ENCODE measurements at regions not wholly inside any gene's neighbourhood (a gene's known extent, or its start where the extent isn't known, plus 50 kb on each side); places are given as distances from the start of the nearest gene placed in this dataset.

DNA sequence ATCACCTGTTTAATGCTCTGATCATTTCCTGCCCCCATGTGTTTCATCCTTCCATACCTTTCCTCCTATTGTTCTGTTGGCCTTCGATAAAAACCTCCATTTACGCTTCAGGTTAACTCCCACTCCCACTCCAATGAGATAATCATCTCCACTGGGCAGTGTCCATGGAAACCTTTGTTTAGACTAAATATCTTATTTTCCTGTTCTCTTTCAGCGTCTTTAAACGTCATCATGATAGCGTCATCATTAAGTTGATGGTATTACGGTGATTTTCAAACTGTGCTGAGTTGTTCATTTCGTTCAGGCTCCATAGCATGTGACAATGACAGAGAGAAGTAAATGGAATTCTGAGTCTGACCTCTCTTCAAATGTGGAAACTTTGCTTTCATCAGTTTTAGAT is 970.5 kb upstream of the SLC35B3 start:
- DNase-seq (ENCODE audit: low spot score): no peak

DNA sequence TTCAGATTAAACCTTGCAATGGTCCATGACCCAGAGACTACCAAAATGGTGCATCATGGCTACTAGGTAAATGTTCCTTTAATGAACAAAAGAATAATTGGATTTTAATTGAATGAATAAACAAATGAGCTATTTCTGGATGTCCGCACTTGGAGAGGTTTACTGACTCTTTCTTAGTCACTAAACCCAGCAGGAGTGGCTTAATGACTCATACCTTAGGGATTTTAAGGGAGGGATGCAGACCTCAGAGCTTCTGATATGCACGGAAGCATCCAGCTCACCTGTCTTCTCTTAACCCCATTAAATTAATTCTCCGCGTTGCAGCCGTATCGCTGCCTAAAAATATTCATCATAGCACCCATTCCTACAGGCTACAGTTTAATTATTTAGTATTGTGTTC is 970.0 kb upstream of the SLC35B3 start:
- DNase-seq (ENCODE audit: low spot score): no peak

DNA sequence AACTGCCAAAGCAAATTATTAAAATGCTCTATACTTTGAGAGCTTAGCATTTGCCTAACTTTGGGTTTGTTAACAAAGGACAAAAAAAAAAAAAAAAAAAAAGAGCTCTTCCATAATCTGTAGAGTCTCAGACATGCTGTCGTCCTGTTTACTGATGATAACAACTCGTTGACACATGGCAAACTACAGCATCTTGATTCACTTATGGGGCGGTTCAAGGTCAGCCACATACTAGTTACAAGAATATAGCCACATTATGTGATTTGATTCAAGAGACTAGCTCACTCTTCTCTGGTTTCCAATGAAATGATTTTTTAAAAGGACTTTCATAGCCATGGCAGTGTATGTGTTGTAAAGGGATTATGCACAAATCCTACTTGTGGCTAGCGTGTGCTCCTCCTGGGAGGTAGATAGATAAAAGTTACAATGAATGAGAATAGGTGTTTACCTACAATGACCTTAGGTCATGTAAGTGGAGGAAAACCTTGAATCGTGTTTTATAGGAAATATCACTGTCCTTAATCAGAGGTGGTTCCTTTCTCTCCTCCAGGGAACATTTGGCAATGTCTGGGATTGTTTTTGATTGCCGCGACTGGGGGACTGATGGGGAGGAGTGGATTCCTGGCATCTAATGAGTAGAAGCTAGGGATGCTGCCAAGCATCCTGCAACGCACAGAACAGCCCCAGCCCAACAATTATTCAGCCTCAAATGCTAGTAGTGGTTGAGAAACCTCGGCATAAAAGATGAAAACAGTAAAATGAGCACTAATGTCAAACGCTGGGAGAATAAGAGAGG is 969.2 kb upstream of the SLC35B3 start:
- DNase-seq (ENCODE audit: low spot score): no peak

DNA sequence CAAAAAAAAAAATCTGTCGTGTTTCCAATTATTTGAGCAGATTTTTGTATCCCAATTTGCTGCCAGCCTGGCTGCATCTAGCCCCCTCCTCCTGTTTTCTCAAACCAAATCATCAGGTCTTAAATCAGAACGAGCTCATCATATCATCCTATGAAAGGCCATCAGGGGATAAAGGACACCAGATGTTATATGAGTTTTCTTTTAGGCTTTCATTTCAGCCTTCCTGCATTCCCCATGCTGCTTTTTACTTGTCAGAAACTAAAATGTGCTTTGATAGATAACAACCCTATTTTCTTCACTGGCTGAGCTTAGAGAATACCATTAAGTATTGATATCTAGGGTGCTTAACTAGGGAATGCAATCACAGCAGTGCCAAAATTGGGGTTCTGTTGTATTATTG is 968.4 kb upstream of the SLC35B3 start:
- no peak for DNase-seq (ENCODE audit: low spot score)

DNA sequence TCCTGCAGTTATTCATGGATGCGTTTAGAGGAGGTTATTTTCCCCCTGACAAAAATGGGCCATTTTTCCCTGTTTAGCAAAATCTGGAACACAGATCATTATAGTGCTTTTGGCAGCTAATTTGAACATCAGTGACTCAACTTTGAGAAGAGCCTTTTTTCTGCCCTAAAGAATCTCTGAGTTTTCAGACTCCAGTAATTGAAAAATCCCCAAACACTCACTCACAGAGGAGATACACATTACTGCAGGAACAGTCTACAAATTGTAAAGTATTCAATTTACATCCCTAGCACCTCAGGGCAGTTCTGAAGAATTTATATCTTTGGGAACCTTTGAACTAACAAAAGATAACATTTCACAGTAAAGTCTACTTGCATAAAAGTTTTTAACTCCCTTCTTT is 966.6 kb upstream of the SLC35B3 start:
- no peak for DNase-seq (ENCODE audit: low spot score)

DNA sequence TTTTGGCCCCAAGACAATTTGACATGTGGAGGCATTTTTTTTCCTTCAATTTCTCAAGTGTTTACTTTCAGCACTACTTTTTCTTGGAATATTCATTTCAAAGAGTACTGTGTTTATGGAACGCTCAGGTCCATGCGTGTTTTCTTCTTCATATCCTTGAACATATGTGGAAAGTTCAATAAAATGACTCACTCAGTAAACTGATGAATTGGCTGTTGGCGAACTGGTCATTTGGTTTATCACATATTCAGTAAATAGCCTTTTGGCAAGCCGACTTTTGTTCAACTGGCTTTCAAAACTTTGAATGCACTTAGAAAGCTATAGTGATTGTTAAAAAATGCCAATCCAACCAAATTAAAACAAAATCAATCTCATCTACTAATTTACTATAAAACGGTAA is 964.6 kb upstream of the SLC35B3 start:
- no peak for DNase-seq (ENCODE audit: low spot score)

DNA sequence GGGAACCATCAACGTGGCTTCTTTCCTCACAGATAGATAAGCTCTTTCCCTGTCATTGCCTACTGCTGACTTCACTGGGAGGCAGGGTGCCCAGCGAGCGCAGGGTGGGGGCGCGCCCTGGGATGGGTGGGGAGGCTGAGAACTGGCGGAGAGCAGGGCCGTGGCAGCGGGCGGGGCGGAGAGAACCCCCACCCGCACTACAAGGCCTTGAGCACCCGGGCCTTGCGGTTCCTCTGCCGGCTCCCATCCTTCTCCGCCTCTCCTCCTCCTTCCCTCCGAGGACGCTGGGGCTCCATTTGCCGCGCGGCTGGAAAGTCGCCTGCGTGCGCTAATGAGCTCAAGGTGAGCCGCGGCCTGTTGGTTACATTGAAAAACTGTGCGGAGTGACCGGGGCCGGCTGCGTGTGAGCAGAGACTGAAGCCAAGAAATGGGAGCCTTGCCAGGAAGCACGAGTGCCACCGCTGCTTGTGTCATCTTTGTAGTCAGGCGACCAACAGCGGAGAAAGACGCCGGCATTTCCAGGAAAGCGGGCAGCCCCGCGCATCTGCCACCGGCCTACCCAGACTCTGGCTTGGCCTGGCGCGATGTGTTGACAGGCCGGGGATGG is 963.5 kb upstream of the SLC35B3 start:
- DNase-seq (ENCODE audit: low spot score): no peak

DNA sequence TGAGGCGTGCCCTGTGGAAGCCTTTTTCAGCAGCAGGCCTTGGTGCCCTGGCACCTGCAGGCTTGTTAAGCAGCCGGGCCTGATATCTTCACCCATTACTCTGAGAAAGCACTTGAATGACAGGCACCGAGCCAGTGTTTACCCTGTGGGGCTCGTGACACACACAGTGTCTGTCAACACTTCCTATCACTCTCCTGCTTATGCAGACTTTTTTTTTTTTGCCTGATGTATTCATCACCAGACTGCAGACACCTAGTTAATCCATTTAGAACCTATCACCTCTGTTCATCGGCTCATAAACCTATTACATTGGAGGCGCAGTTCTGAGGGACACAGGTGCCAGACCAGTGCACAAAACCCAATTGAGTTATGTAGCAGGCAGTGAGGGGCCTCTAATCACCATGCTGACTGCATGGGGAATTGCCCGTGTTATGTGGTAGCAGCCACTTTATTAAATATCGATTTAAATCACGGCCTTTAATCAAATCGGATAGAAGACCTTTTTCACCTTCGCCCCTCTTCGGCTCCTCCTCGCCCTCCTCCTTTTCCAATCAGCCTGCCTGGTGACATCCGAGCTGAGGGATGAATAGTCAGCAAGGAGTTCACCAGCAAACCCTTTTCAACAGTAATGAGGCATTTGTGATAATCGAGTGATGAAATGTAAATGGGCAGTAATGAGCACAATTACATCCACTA is 962.9 kb upstream of the SLC35B3 start:
- no peak for DNase-seq (ENCODE audit: low spot score)

DNA sequence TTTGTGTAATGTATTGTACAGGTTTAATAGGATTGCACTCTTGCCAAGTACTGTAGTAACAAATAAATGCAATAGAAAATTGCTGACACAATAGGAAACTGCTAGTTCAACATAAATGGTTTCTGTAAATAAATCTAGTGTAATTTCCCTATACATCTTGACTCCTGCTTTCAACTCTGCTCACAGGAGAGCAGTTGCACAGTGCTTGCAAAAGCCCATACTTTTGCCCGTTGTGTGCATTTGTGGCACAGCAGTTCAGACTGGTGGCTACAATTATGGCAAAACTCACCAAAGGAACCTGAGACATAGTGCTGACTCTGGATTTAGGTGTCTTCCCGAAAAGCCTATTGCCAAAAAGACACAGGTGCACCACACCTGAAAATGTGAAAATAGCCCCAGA is 953.3 kb upstream of the SLC35B3 start:
- no peak for DNase-seq (ENCODE audit: low spot score)

DNA sequence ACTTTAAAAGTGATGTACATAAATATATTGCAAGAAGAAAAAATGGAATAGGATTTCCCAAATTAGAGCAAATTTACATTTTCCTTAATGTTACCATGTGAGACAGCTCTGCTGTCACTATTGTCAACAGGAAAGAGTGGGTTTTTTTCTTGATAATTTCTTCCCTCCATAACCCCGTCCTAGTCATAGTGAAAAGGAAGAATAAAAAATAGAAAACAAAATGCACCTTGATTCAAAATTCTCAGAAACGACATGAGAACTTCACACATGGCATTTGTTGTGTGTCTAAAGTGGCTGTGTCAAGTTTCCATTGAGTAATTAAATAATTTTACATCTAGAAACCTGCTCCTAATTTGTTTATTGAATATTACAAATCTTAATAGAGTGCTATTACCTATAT is 945.2 kb upstream of the SLC35B3 start:
- no peak for DNase-seq (ENCODE audit: low spot score)

DNA sequence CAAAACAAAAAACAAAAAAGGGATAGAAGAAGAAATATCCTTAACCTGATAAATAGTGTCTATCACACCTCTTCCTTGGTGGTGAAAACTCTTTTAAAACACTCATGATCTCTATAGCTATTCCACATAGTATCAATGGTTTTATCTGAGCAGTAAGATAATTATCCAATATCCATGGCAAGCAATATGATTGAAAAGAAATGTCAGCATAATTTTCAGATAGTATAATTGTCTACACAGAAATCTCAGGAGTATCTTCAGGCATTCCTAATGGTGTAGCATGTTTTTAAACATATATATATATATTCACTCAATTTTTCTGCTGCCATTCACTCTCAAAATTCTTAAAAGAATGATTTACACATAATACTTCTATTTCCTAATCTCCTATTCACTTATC is 938.0 kb upstream of the SLC35B3 start:
- DNase-seq (ENCODE audit: low spot score): no peak

DNA sequence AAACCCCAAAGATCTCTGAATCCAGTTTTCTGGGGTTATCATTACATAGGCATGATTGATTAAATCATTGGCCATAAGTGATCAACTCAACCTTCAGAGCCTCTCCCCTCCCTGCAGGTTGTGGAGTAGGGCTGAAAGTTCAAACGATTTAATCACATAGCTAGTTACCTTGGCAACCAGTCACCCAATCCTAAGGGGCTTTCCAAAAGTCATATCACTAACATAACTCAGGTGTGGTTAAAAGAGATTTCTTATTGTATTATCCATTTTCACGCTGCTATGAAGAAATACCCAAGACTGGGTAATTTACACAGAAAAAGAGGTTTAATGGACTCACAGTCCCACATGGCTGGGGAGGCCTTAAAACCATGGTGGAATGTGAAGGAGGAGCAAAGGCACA is 935.1 kb upstream of the SLC35B3 start:
- no peak for DNase-seq (ENCODE audit: low spot score)

DNA sequence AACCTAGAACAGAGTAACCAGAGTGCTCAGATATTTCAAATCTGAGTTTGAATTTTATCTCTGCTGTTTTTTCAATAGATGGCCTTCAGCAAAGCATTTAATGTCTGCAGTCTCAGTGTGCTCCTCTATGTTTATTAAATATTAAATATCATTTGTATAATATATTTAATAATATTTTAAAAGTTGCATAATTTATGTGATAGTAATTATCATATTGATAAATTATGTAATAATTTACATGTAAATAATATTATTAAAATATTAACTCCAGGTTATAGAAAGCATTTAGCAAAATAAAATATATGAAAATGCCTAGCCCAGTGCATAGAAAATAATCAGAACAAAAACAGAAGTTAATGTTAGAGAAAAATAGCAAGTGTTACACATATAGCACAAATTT is 930.0 kb upstream of the SLC35B3 start:
- DNase-seq (ENCODE audit: low spot score): no peak

DNA sequence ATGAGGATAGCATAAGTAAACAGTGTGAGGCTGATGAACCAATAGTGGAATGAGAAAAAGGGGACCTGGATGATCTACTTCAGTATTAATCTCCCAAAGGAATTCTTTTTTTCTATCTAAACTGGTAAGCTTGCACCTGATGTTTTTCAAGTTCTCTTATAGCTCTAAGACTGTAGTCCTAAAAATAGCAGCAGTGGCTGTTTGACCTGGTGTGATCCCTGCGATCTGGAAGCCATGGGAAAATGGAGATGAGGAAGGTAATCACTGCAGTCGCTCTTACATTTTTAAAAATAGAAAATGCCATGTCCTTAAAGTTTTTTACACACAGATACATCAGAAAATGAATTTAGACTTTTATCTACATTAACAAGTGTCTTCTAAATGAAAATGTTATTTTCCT is 926.4 kb upstream of the SLC35B3 start:
- no peak for DNase-seq (ENCODE audit: low spot score)

DNA sequence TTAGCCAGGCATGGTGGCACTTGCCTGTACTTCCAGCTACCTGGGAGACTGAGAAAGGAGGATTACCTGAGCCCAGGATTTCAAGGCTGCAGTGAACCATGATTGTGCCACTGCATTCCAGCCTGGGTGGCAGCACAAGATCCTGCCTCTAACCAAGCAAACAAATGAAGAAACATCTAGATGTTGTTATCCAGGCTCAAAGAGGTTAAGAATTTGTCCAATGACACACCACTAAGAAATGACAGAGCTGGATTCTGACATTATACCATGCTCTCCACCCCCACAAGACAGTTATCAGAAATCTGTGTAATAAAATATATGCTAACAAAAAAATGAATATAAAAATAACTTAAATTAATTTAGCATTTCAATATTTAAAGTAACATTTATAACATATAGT is 925.5 kb upstream of the SLC35B3 start:
- no peak for DNase-seq (ENCODE audit: low spot score)

DNA sequence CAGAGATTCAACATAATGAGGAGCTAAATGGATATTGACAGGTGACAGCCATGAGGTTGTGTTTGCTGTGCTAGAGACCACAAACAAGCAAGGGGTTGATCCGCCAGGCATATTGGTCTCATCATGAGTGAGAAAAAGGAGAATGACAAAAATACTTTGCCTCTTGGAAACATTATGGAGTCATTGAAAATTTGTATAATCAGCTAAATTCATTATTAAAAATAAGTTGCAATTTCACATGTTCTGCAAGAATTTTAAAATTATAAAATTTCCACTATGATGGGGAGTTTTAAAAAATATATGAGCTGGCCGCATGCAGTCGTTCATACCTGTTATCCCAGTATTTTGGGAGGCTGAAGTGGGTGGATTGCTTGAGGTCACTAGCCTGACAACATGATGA is 912.3 kb upstream of the SLC35B3 start:
- DNase-seq (ENCODE audit: low spot score): no peak

DNA sequence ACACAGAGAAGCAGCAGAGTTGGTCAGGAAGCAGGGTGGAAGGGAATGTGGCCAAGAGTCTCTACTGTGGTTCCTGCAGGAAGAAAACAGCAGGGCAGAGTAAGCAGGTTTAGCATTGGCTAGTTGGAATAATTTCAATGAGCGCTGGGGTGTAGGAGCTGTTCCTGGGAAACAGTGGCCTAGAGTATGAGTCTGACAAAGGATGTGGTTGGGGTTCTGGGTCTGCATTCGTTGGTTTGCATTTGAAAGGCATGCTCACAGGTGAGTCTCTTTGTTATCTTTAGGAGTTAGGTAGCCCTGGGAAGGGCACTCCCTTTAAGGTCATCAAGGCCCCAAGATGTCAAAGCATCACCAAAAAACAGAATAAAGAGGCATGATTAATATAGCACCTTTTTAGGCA is 911.6 kb upstream of the SLC35B3 start:
- no peak for DNase-seq (ENCODE audit: low spot score)

DNA sequence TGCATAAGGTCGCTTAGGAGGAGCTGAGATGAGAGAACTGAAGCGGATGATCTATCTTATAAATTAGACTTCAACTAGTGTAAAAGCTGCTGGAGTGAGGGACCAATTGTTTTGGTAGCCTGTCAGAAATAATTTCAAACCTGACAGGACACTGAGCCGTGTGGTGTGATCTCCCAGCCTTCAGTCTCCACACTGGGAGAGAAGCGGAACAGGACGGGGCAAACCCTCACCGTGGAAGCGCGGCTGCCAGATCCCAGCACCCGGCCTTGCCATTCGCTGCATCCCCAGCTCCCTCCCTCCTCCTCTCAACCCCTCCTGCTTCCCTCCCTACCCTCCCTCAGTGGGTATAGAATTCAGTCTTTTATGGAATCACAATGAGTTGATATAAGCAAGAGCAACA is 900.1 kb upstream of the SLC35B3 start:
- DNase-seq (ENCODE audit: low spot score): no peak

DNA sequence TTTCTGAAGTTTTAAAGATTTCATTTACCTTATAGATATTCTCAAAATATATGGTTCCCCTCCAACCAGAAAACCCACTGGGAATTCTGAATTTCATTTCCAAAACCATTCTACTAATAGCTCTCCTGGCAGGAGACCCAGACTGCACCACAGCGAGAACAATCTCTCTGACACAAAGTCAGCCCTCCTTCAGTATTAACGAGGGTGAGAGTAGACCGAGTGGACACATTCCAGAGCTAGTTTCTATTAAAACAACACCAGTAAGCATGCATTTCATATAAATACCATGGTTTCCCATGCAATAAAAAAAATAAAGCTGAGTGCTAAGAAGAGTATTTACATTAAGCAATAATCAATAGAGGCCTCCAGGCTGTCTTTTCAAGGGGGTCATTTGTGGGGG is 899.6 kb upstream of the SLC35B3 start:
- no peak for DNase-seq (ENCODE audit: low spot score)

DNA sequence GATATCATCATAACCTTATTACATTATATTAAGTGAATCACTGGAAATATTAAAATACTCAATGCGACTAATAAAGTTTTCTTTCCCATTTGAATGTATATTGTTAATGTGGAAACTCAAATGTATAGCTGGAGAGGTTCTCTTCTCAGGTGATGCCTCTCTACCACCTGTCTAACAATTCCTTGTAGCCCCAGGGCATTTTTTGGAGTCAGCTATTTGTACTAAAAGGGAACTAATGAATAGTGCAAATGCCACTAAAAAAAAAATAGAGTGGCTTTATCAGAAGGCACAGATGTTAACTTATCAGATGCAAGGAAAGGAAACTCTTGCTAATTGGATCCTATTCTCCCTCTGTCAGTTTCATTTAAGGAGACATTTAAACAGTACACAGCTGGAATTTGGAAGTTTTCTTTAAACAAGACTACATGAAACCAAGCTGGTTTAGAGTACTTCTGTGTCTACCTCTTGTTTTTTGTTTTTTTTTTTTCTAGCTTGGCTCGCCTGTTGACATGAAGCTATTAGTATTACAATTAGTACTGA is 897.0 kb upstream of the SLC35B3 start:
- DNase-seq (ENCODE audit: low spot score): no peak

DNA sequence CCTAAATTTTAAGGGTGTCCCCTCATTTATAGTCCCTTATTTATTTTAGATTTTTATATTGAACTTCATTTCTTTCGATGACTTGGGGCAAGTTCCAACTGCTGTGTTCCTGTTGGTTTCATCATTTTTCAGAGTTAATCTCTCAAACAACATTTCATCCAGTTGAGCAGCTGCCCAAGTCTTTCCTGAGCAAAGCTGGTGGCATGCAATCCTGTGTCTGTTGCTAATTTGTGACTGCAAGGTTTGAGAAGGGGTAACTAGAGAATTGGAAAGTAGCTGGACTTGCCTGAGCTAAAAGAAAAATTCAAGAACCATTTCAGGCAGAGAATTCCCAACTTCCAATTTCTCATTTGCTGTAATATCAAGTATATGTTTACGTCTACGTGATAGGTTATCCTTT is 881.5 kb upstream of the SLC35B3 start:
- no peak for DNase-seq (ENCODE audit: low spot score)

DNA sequence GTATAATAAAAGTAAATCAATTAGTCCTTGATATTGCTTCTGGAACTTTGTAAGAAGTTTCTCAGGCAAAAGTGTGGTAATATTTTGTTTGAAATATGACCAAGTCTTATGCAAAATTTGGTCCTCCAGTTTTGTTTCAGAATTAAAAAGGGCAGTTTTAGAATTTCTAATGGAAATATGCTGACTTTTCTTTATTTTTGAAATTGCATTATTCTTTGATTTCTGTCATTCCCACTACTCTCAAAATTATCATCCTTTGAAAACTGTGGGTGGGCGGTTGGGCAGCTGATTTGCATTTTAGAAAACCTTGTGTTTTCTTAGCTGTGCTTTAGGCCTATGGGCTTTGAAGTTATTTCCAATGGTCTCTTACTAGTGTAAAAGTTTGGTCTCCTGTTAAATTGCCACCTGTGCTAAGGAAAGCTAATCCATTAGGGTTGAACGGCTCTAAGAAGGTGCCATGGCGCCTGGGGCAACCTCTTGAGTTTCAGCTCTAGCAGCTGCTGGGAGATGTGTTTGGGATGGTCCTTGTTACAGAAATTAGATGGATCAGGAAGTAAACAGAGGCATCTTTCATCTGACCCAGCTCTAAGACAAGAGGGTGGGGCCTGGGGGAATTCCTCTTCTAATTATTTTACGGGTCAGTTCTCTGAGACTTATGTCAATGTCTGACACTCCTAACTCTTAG is 880.8 kb upstream of the SLC35B3 start:
- no peak for DNase-seq (ENCODE audit: low spot score)
